Retina (tissue), 1 donor: ENCODE measurements at regions not wholly inside any gene's neighbourhood (a gene's known extent, or its start where the extent isn't known, plus 50 kb on each side); places are given as distances from the start of the nearest gene placed in this dataset.

Source experiments
- DNase-seq: peaks from one replicate; pipeline ENCODE4 v3.0.0-alpha.2; 2016

GRCh38 chr10:107453561-107453960 is 289.1 kb upstream of the SORCS1 start:
- DNase-seq: no peak

GRCh38 chr10:107451047-107451446 is 286.5 kb upstream of the SORCS1 start:
- no peak for DNase-seq

GRCh38 chr10:107450056-107450455 is 285.6 kb upstream of the SORCS1 start:
- DNase-seq: no peak

- DNase-seq: no peak
Observed at GRCh38 chr10:107444443-107444842, 279.9 kb upstream of the SORCS1 start.

- no peak for DNase-seq
Observed at GRCh38 chr10:107443813-107444212, 279.3 kb upstream of the SORCS1 start.

- no peak for DNase-seq
Observed at GRCh38 chr10:107443326-107443725, 278.8 kb upstream of the SORCS1 start.

- no peak for DNase-seq
Observed at GRCh38 chr10:107442035-107442505, 277.6 kb upstream of the SORCS1 start.

- no peak for DNase-seq
Observed at GRCh38 chr10:107440741-107441140, 276.2 kb upstream of the SORCS1 start.

GRCh38 chr10:107437921-107438320 is 273.4 kb upstream of the SORCS1 start:
- peak; percentile 44 for DNase-seq

- DNase-seq: no peak
Observed at GRCh38 chr10:107436568-107436967, 272.1 kb upstream of the SORCS1 start.

- no peak for DNase-seq
Observed at GRCh38 chr10:107434854-107435253, 270.3 kb upstream of the SORCS1 start.

GRCh38 chr10:107434201-107434600 is 269.7 kb upstream of the SORCS1 start:
- no peak for DNase-seq

GRCh38 chr10:107433605-107434004 is 269.1 kb upstream of the SORCS1 start:
- DNase-seq: no peak

- DNase-seq: no peak
Observed at GRCh38 chr10:107430446-107430845, 265.9 kb upstream of the SORCS1 start.

GRCh38 chr10:107427016-107427415 is 262.5 kb upstream of the SORCS1 start:
- DNase-seq: no peak

- peak; percentile 37 for DNase-seq
Observed at GRCh38 chr10:107425931-107426553, 261.5 kb upstream of the SORCS1 start.

- DNase-seq: no peak
Observed at GRCh38 chr10:107424628-107425027, 260.1 kb upstream of the SORCS1 start.

GRCh38 chr10:107423903-107424302 is 259.4 kb upstream of the SORCS1 start:
- no peak for DNase-seq

- no peak for DNase-seq
Observed at GRCh38 chr10:107422681-107423080, 258.2 kb upstream of the SORCS1 start.

GRCh38 chr10:107420196-107420595 is 255.7 kb upstream of the SORCS1 start:
- DNase-seq: no peak

- DNase-seq: no peak
Observed at GRCh38 chr10:107418085-107418806, 253.7 kb upstream of the SORCS1 start.

GRCh38 chr10:107417446-107417845 is 252.9 kb upstream of the SORCS1 start:
- no peak for DNase-seq

- DNase-seq: no peak
Observed at GRCh38 chr10:107415446-107415845, 250.9 kb upstream of the SORCS1 start.

- no peak for DNase-seq
Observed at GRCh38 chr10:107413971-107414370, 249.5 kb upstream of the SORCS1 start.

GRCh38 chr10:107409522-107409921 is 245.0 kb upstream of the SORCS1 start:
- no peak for DNase-seq
